ENCODE measurements at regions not wholly inside any gene's neighbourhood (a gene's known extent, or its start where the extent isn't known, plus 50 kb on each side); places are given as distances from the start of the nearest gene placed in this dataset.

- Histone ChIP-seq H3K4me1 (ENCODE audit: control insufficient read depth, insufficient read depth, low read length) (no peaks in the 10 kb centered on the region), H3K27me3 (ENCODE audit: control insufficient read depth, insufficient read depth, low read length) (peaks cover 7% of the 10 kb centered on the region), H3K36me3 (ENCODE audit: control insufficient read depth, insufficient read depth, low read length) (no peaks in the 10 kb centered on the region), H3K27ac (ENCODE audit: low read length) (no peak overlapping the region), H3K4me3 (ENCODE audit: low read length) (no peak overlapping the region), H3K9me3 (ENCODE audit: control insufficient read depth, insufficient read depth, low read length) (no peaks in the 10 kb centered on the region)
- WGBS (ENCODE audit: insufficient coverage, insufficient read length), result no CpG with 5 or more reads among the region's 1 CpG
- no peak for DNase-seq (ENCODE audit: low read depth, low spot score)
Observed at GRCh38 chr12:14289601-14290000, 75.9 kb upstream of the ATF7IP start.

- no peak overlapping the region for H3K4me3 ChIP-seq (ENCODE audit: low read length)
- peaks cover 2% of the 10 kb centered on the region; the same call in 1 of the 2 replicates for H3K27me3 ChIP-seq (ENCODE audit: control insufficient read depth, insufficient read depth, low read length)
- no peak for DNase-seq (ENCODE audit: low read depth, low spot score)
- H3K27ac ChIP-seq (ENCODE audit: low read length), result no peak overlapping the region
- no peaks in the 10 kb centered on the region for H3K36me3 ChIP-seq (ENCODE audit: control insufficient read depth, insufficient read depth, low read length)
- H3K9me3 ChIP-seq (ENCODE audit: control insufficient read depth, insufficient read depth, low read length), result no peaks in the 10 kb centered on the region
- H3K4me1 ChIP-seq (ENCODE audit: control insufficient read depth, insufficient read depth, low read length), result no peaks in the 10 kb centered on the region
- no CpG with 5 or more reads among the region's 1 CpG for WGBS (ENCODE audit: insufficient coverage, insufficient read length)
Observed at GRCh38 chr12:14290951-14291350, 74.5 kb upstream of the ATF7IP start.

DNA sequence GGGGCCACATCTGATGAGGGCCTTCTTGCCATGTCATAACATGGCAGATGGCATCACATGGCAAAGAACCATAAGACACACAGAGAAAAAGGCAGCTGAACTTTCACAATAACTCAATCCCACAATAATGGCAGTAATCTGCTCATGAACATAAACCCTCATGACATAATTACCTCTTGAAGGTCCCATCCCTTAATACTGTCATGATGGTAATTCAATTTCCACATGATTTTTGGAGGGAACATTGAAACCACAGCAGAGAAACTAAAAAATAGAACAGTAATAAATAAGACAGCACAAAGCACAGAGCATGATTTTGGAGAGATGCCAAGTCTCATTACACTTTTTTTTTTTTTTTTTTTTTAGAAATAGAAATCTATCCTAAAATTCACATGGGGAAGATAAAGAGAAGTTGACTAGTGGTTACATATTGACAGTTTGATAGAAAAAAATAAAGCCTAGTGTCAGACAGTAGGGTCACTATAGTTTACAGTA, 61.8 kb upstream of the ATF7IP start:
- no peaks in the 10 kb centered on the region; the same call in 1 of the 2 replicates for H3K9me3 ChIP-seq (ENCODE audit: control insufficient read depth, insufficient read depth, low read length)

DNA sequence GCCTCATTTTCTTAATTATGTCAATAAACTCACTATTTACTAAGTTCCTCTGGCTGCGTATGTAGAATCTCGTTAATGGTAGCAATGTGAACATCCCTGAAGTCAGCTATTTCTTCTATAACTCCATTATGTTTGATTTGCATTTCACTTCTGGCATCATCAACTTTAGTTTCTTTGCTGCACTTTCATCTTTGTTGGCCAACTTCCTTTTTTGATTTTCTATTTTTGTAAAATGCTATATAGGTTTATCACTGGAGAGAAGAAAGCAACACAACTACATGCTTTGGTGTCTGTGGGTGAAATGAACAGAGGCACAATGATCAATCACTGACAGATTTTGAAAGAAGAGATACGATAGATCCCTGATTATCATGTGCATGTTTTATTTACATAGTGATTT, 58.5 kb upstream of the ATF7IP start:
- Histone ChIP-seq H3K9me3 (ENCODE audit: control insufficient read depth, insufficient read depth, low read length) (no peaks in the 10 kb centered on the region), H3K4me3 (ENCODE audit: low read length) (no peak overlapping the region), H3K27me3 (ENCODE audit: control insufficient read depth, insufficient read depth, low read length) (no peaks in the 10 kb centered on the region), H3K27ac (ENCODE audit: low read length) (no peak overlapping the region), H3K36me3 (ENCODE audit: control insufficient read depth, insufficient read depth, low read length) (no peaks in the 10 kb centered on the region), H3K4me1 (ENCODE audit: control insufficient read depth, insufficient read depth, low read length) (no peaks in the 10 kb centered on the region)
- no CpG with 5 or more reads among the region's 3 CpGs for WGBS (ENCODE audit: insufficient coverage, insufficient read length)
- DNase-seq (ENCODE audit: low read depth, low spot score), result no peak

More for the DNA sequence above, 61.8 kb upstream of the ATF7IP start:
- no peak for DNase-seq (ENCODE audit: low read depth, low spot score)
- Histone ChIP-seq H3K27me3 (ENCODE audit: control insufficient read depth, insufficient read depth, low read length) (no peaks in the 10 kb centered on the region), H3K36me3 (ENCODE audit: control insufficient read depth, insufficient read depth, low read length) (no peaks in the 10 kb centered on the region), H3K27ac (ENCODE audit: low read length) (no peak overlapping the region), H3K4me1 (ENCODE audit: control insufficient read depth, insufficient read depth, low read length) (no peaks in the 10 kb centered on the region), H3K4me3 (ENCODE audit: low read length) (no peak overlapping the region)

- Histone ChIP-seq H3K4me1 (ENCODE audit: control insufficient read depth, insufficient read depth, low read length) (no peaks in the 10 kb centered on the region), H3K9me3 (ENCODE audit: control insufficient read depth, insufficient read depth, low read length) (no peaks in the 10 kb centered on the region), H3K27me3 (ENCODE audit: control insufficient read depth, insufficient read depth, low read length) (no peaks in the 10 kb centered on the region), H3K27ac (ENCODE audit: low read length) (no peak overlapping the region), H3K36me3 (ENCODE audit: control insufficient read depth, insufficient read depth, low read length) (no peaks in the 10 kb centered on the region), H3K4me3 (ENCODE audit: low read length) (no peak overlapping the region)
- no CpG with 5 or more reads among the region's 4 CpGs for WGBS (ENCODE audit: insufficient coverage, insufficient read length)
- no peak for DNase-seq (ENCODE audit: low read depth, low spot score)
Observed at GRCh38 chr12:14308516-14308915, 57.0 kb upstream of the ATF7IP start.

- DNase-seq (ENCODE audit: low read depth, low spot score), result no peak
- Histone ChIP-seq H3K4me3 (ENCODE audit: low read length) (no peak overlapping the region), H3K27ac (ENCODE audit: low read length) (no peak overlapping the region), H3K36me3 (ENCODE audit: control insufficient read depth, insufficient read depth, low read length) (no peaks in the 10 kb centered on the region), H3K9me3 (ENCODE audit: control insufficient read depth, insufficient read depth, low read length) (no peaks in the 10 kb centered on the region), H3K27me3 (ENCODE audit: control insufficient read depth, insufficient read depth, low read length) (no peaks in the 10 kb centered on the region), H3K4me1 (ENCODE audit: control insufficient read depth, insufficient read depth, low read length) (no peaks in the 10 kb centered on the region)
- WGBS (ENCODE audit: insufficient coverage, insufficient read length), result no CpG with 5 or more reads among the region's 1 CpG
Observed at GRCh38 chr12:14310866-14311265, 54.6 kb upstream of the ATF7IP start.

- no CpG with 5 or more reads among the region's 7 CpGs for WGBS (ENCODE audit: insufficient coverage, insufficient read length)
Observed at GRCh38 chr12:14313379-14314138, 51.9 kb upstream of the ATF7IP start.

DNA sequence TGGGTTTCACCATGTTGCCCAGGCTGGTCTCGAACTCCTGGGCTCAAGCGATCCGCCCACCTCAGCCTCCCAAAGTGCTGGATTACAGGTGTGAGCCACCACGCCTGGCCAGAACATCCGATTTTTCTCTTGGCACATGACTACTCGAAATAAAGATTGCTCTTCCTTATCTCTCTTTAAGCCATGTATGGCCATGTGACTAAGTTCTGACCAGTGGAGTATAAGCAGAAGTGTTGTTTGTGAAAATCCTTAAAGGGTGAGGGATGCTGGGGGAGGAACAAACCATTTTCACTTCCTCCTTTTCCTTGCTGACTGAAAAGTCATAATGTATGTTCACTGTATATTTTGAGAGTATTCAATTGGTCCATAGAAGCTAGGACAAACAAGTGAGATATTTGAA, 50.7 kb upstream of the ATF7IP start:
- H3K36me3 ChIP-seq (ENCODE audit: control insufficient read depth, insufficient read depth, low read length), result no peaks in the 10 kb centered on the region
- WGBS (ENCODE audit: insufficient coverage, insufficient read length), result no CpG with 5 or more reads among the region's 6 CpGs
- H3K27ac ChIP-seq (ENCODE audit: low read length), result no peak overlapping the region
- H3K9me3 ChIP-seq (ENCODE audit: control insufficient read depth, insufficient read depth, low read length), result no peaks in the 10 kb centered on the region
- H3K4me1 ChIP-seq (ENCODE audit: control insufficient read depth, insufficient read depth, low read length), result no peaks in the 10 kb centered on the region
- DNase-seq (ENCODE audit: low read depth, low spot score), result no peak
- H3K4me3 ChIP-seq (ENCODE audit: low read length), result no peak overlapping the region
- H3K27me3 ChIP-seq (ENCODE audit: control insufficient read depth, insufficient read depth, low read length), result no peaks in the 10 kb centered on the region

More at GRCh38 chr12:14313379-14314138, 51.9 kb upstream of the ATF7IP start:
- Histone ChIP-seq H3K27me3 (ENCODE audit: control insufficient read depth, insufficient read depth, low read length) (no peaks in the 10 kb centered on the region), H3K36me3 (ENCODE audit: control insufficient read depth, insufficient read depth, low read length) (no peaks in the 10 kb centered on the region), H3K27ac (ENCODE audit: low read length) (no peak overlapping the region), H3K4me1 (ENCODE audit: control insufficient read depth, insufficient read depth, low read length) (no peaks in the 10 kb centered on the region), H3K4me3 (ENCODE audit: low read length) (no peak overlapping the region), H3K9me3 (ENCODE audit: control insufficient read depth, insufficient read depth, low read length) (no peaks in the 10 kb centered on the region)
- no peak for DNase-seq (ENCODE audit: low read depth, low spot score)

- DNase-seq (ENCODE audit: low read depth, low spot score), result no peak
- no peaks in the 10 kb centered on the region for H3K4me1 ChIP-seq (ENCODE audit: control insufficient read depth, insufficient read depth, low read length)
- H3K9me3 ChIP-seq (ENCODE audit: control insufficient read depth, insufficient read depth, low read length), result no peaks in the 10 kb centered on the region
- no peak overlapping the region for H3K4me3 ChIP-seq (ENCODE audit: low read length)
- H3K27me3 ChIP-seq (ENCODE audit: control insufficient read depth, insufficient read depth, low read length), result no peaks in the 10 kb centered on the region
- no peak overlapping the region for H3K27ac ChIP-seq (ENCODE audit: low read length)
- H3K36me3 ChIP-seq (ENCODE audit: control insufficient read depth, insufficient read depth, low read length), result no peaks in the 10 kb centered on the region
Observed at GRCh38 chr12:14315501-14315900, 50.0 kb upstream of the ATF7IP start.

Data from iPS DF 6.9 (cell line).